Peyer's patch (tissue), 4 donors: ENCODE measurements at regions not wholly inside any gene's neighbourhood (a gene's known extent, or its start where the extent isn't known, plus 50 kb on each side); places are given as distances from the start of the nearest gene placed in this dataset.

Experiments
- DNase-seq, 3 donors: peaks; one replicate each; pipeline ENCODE4 v3.0.0-alpha.2; 2017 to 2019
- H3K27ac ChIP-seq, 4 donors: fragments of 200-600 bp; sonication (generic); one replicate each; pipeline ENCODE4 v1.5.1; 2016 to 2019
- H3K27me3 ChIP-seq, 2 donors: fragments of 200-600 bp; sonication (generic); one replicate each; pipeline ENCODE4 v1.5.1; 2019
- H3K36me3 ChIP-seq, 3 donors: fragments of 200-600 bp; sonication (generic); one replicate each; pipeline ENCODE4 v1.5.1; 2016 to 2019
- H3K4me1 ChIP-seq, 4 donors: fragments of 200-600 bp; sonication (generic); one replicate each; pipeline ENCODE4 v1.5.1; 2016 to 2019
- H3K4me3 ChIP-seq, 4 donors: fragments of 200-600 bp; sonication (generic); 1 replicate in 3 of 4; 2 replicates in 1 of 4; pipeline ENCODE4 v1.5.1; 2016 to 2019; ENCODE audit warnings: mild to moderate bottlenecking in 1 of 4
- H3K9me3 ChIP-seq, 4 donors: fragments of 200-600 bp; sonication (generic); one replicate each; pipeline ENCODE4 v1.5.1; 2016 to 2019; ENCODE audit warnings: mild to moderate bottlenecking in 1 of 4
- CTCF ChIP-seq, 6 experiments: fragments of 450-650 bp in 4 of 6; fragments of 200-600 bp in 2 of 6; sonication (generic) in 1 of 6; IDR thresholded peaks; one replicate each; pipeline ENCODE4 v1.5.1; 2017 to 2019; ENCODE audit warnings: antibody characterized with exemption in 6 of 6, mild to moderate bottlenecking in 3 of 6, moderate library complexity in 1 of 6
- POLR2A ChIP-seq, 2 donors: fragments of 450-650 bp; IDR thresholded peaks; one replicate each; pipeline ENCODE4 v1.5.1; 2017; ENCODE audit warnings: antibody characterized with exemption in 2 of 2, mild to moderate bottlenecking in 2 of 2, moderate library complexity in 2 of 2

- no peaks in the 10 kb centered on the region for H3K36me3 ChIP-seq
- H3K4me1 ChIP-seq: no peaks in the 10 kb centered on the region
- no peaks in the 10 kb centered on the region for H3K27me3 ChIP-seq
- H3K27ac ChIP-seq: no peak overlapping the region
- H3K9me3 ChIP-seq: no peaks in the 10 kb centered on the region
- no peak overlapping the region for H3K4me3 ChIP-seq
- TF ChIP-seq POLR2A (IDR thresholded peaks at IDR 0.05): no peak
- no peak for TF ChIP-seq CTCF (IDR thresholded peaks at IDR 0.05)
- no peak for DNase-seq
Measured at GRCh38 chr5:116382032-116382873, 192.4 kb downstream of the SEMA6A start.

- no peaks in the 10 kb centered on the region for H3K36me3 ChIP-seq
- no peak overlapping the region for H3K27ac ChIP-seq
- TF ChIP-seq POLR2A (IDR thresholded peaks at IDR 0.05) (no peak), CTCF (IDR thresholded peaks at IDR 0.05) (no peak)
- no peak for DNase-seq
- H3K9me3 ChIP-seq: no peaks in the 10 kb centered on the region
- no peaks in the 10 kb centered on the region for H3K27me3 ChIP-seq
- H3K4me3 ChIP-seq: no peak overlapping the region
- H3K4me1 ChIP-seq: no peaks in the 10 kb centered on the region
Measured at GRCh38 chr5:116381201-116381600, 193.4 kb downstream of the SEMA6A start.

GRCh38 chr5:116380621-116381020 lies 194.0 kb downstream of the SEMA6A start:
- H3K4me1 ChIP-seq: no peaks in the 10 kb centered on the region
- H3K27ac ChIP-seq: no peak overlapping the region
- H3K9me3 ChIP-seq: no peaks in the 10 kb centered on the region
- H3K36me3 ChIP-seq: no peaks in the 10 kb centered on the region
- no peak overlapping the region for H3K4me3 ChIP-seq
- TF ChIP-seq POLR2A (IDR thresholded peaks at IDR 0.05): no peak
- no peak for DNase-seq
- no peaks in the 10 kb centered on the region for H3K27me3 ChIP-seq

- no peak for TF ChIP-seq CTCF (IDR thresholded peaks at IDR 0.05)
- no peak for TF ChIP-seq POLR2A (IDR thresholded peaks at IDR 0.05)
- H3K9me3 ChIP-seq: no peaks in the 10 kb centered on the region
- no peak for DNase-seq
- no peak overlapping the region for H3K27ac ChIP-seq
- H3K36me3 ChIP-seq: no peaks in the 10 kb centered on the region
- H3K4me1 ChIP-seq: no peaks in the 10 kb centered on the region
- H3K27me3 ChIP-seq: no peaks in the 10 kb centered on the region
- no peak overlapping the region for H3K4me3 ChIP-seq
Measured at GRCh38 chr5:116379306-116379705, 195.3 kb downstream of the SEMA6A start.

- DNase-seq: no peak
- Histone ChIP-seq H3K27ac (no peak overlapping the region), H3K36me3 (no peaks in the 10 kb centered on the region), H3K4me3 (no peak overlapping the region), H3K9me3 (no peaks in the 10 kb centered on the region), H3K4me1 (no peaks in the 10 kb centered on the region), H3K27me3 (no peaks in the 10 kb centered on the region)
- no peak for TF ChIP-seq CTCF (IDR thresholded peaks at IDR 0.05)
- TF ChIP-seq POLR2A (IDR thresholded peaks at IDR 0.05): no peak
Measured at GRCh38 chr5:116378777-116379121, 195.9 kb downstream of the SEMA6A start.

GRCh38 chr5:116378007-116378776 lies 196.4 kb downstream of the SEMA6A start:
- Histone ChIP-seq H3K9me3 (no peaks in the 10 kb centered on the region), H3K4me1 (no peaks in the 10 kb centered on the region), H3K27me3 (no peaks in the 10 kb centered on the region), H3K36me3 (no peaks in the 10 kb centered on the region), H3K27ac (no peak overlapping the region), H3K4me3 (no peak overlapping the region)
- no peak for TF ChIP-seq CTCF (IDR thresholded peaks at IDR 0.05)
- DNase-seq: no peak
